Choroid plexus epithelial cell (primary cell): ENCODE measurements at regions not wholly inside any gene's neighbourhood (a gene's known extent, or its start where the extent isn't known, plus 50 kb on each side); places are given as distances from the start of the nearest gene placed in this dataset.

Experiments used
- DNase-seq: peaks from one replicate; pipeline ENCODE4 v3.0.0-alpha.2; 2010; ENCODE audit warnings: low read depth
- H3K4me3 ChIP-seq: 2 replicates; pipeline ENCODE4 v1.5.1; 2011; ENCODE audit warnings: low read depth, mild to moderate bottlenecking, control low read depth, low read length, moderate library complexity
- CTCF ChIP-seq: conservative IDR thresholded peaks from 2 replicates; pipeline ENCODE4 v1.5.1; 2011; ENCODE audit warnings: low read depth, mild to moderate bottlenecking, control low read depth, inconsistent platforms, low read length, moderate library complexity

DNA sequence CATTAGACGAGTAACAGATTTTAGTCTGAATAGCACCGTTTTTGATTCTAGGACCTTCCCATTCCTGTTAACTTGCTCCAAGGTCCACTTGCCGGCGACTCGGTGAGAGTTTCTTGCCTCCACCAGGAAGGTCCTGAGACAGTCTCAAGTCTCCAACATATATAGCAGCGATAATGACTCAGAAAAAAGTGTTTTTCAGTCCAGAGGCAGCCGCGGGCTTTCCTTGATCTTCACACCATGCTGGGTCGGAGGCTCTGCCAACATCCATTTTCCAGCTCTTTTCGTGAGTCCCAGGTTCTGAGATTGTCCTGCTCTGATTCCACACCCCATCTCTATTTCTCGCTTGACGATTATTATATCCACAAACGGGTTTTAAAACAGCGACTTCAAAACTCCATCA lies 170.5 kb downstream of the GPX5 start:
- TF ChIP-seq CTCF = no peak

DNA sequence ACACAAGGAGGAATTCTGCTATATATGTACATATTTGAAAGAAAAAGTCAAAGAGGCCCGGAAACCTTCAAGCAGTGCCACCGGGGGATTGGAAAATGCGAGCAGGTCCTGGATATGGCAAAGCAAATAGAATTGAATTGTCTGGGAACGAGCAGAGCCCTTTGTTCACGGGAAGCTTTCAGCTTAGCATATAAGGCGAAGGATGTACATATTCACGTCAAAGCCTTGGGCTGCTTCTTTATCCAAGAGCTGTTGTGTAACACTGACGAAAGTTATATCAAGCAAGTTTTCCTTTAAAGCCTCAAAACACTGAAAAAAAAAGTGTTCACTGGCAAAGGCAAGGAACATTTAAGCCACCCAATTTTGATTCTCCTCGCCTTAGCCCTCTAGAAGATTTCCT lies 171.0 kb downstream of the GPX5 start:
- no peak for DNase-seq
- no peak for TF ChIP-seq CTCF
- H3K4me3 ChIP-seq = peak overlapping the region; percentile 34

More for the DNA sequence above, 170.5 kb downstream of the GPX5 start:
- no peak for DNase-seq
- peak overlapping the region; percentile 34 for H3K4me3 ChIP-seq

DNA sequence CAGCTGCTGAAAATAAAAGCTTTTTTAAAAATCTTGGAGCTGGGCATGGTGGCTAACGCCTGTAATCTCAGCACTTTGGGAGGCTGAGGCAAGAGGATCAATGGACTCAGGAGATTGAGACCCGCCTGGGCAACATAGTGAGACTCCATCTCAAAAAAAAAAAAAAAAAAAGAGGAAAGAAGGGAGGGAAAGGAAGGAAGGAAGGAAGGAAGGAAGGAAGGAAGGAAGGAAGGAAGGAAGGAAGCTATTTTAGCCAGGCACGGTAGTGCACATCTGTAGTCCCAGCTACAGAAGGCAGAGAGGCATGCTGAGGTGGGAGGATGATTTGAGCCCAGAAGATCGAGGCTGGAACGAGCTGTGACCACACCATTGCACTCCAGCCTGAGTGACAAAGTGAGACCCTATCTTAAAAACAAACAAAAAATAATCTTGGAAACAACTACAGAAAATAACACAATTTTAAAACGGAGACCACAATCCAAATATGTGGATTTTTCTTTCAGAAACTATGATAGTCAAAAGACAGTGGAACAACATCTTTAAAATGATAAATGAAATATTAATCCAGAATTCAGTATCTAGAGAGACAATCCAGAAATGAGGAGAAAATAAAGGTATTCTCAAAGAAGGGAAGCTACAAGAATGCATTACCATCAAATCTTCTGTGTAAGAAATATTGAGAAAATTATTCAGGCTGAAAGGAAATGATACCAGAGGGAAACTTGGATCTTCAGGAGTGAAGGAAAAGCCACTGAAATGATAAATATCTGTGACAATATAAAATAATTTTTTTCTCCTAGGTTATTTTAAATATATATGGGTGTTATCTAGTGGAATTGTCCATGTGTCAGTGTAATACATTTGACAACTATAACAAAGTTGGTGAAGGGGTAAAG lies 182.0 kb downstream of the GPX5 start:
- DNase-seq = no peak
- H3K4me3 ChIP-seq = no peak overlapping the region
- TF ChIP-seq CTCF = no peak

GRCh38 chr6:28709478-28710349 lies 184.0 kb downstream of the GPX5 start:
- DNase-seq = no peak
- peak overlapping the region; percentile 32 for H3K4me3 ChIP-seq
- no peak for TF ChIP-seq CTCF

DNA sequence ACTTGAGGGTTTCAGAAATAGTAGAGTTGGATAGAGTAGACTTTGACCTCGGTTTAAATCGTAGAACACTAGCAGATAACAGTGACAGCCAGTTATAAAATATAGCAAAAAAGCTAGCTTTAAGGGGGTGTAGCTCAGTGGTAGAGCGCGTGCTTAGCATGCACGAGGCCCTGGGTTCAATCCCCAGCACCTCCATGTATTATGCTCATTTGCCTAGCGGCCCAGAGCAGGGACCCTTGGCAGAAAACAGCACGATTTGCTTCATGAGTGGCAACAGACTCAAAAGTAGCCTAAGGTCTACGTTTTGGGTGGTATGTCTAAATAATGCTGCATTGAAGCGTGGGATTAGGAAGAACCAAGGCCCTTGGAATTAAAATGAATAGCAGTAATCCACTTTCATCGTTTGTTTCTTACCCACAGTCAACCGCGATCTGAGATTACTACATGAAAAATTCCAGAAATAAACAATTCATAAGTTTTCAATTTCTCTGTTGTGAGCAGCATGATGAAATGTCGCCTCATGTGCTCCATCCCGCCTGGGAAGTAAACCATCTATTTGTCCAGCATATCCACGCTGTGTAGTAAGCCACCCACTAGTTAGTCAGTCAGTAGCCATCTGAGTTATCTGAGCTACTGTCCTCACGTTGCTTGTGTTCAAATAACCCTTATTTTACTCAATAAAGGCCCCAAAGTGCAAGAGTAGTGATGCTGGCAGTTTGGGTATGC lies 184.9 kb downstream of the GPX5 start:
- TF ChIP-seq CTCF = no peak
- peak; percentile 44 for DNase-seq
- no peak overlapping the region for H3K4me3 ChIP-seq

DNA sequence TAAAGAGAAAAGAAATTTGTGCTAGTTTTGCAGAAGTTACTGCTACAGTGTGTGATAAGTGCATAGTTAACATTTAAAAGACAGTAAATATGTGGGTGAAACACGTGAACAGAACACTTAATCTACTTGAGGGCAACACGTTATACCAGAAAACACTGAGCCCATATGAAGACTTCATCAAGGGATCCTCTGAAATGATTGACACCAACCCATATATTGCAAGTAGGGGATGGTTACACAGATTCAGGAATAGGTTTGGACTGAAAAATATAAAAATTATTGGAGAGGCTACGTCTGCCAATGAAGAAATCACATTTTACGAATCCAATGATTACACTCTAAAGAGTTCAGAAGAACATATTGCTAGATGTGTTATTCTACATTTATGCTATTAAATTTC lies 185.6 kb downstream of the GPX5 start:
- no peak for TF ChIP-seq CTCF
- H3K4me3 ChIP-seq = no peak overlapping the region
- no peak for DNase-seq
